Dermis blood vessel endothelial cell (primary cell): ENCODE measurements at regions not wholly inside any gene's neighbourhood (a gene's known extent, or its start where the extent isn't known, plus 50 kb on each side); places are given as distances from the start of the nearest gene placed in this dataset.

Experiments used
- DNase-seq: peaks from one replicate; pipeline ENCODE4 v3.0.0; 2010

DNA sequence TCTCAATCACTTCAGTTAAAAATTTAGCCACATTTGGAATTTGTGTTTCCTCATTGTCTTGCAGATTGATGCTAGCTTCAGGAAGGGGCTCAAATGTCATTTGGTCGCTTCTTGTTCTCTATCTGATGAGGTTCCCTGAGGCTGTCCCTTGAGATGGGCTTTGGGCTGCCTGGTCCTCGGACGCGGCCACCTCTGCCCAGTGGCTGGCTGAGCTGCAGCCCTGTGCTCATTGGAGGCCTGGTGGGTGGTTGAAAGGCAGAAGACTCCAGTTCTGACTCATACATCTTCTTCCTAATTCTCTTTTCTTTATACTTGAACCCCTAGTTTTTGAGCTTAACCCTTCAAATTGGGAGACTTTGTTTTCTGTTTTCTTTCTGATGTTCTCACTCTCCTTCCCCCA, 78.8 kb upstream of the NTRK2 start:
- DNase-seq: no peak

DNA sequence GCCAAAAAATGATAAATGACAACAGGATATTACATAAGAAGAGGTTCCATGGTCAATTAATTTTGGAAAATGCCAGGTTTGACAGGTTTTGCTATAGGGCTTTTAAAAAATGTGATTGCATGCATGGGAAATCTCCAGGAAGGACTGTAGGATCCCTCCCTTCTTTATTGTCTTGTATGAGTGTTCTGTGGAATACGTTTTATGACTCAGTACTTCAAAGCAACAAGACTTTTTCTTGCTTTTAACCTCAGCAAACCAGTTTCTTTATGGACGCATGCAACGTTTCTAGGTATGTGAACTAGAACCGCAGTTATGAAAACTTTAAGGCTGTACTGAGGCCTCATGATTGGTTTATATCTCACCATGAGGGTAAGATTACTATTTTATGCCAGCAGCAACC, 76.6 kb upstream of the NTRK2 start:
- no peak for DNase-seq

DNA sequence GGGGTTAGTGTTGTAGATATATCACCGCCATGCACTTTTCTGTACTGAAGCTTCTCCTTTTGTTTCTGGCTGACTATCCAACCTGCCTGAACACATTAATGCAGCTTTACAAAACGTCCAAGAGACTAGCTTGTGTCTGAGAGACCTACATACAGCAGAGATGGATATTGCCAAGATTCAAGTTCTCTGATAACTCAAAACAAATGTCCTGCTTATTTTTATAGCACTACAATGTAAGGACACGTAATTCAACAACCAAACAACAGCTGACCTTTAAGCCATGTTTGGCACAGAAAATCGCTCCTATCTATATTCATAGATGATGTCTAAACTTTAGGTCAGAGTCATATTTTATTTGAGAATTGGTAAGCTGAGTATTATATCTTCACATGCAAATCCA, 76.2 kb upstream of the NTRK2 start:
- DNase-seq: no peak

DNA sequence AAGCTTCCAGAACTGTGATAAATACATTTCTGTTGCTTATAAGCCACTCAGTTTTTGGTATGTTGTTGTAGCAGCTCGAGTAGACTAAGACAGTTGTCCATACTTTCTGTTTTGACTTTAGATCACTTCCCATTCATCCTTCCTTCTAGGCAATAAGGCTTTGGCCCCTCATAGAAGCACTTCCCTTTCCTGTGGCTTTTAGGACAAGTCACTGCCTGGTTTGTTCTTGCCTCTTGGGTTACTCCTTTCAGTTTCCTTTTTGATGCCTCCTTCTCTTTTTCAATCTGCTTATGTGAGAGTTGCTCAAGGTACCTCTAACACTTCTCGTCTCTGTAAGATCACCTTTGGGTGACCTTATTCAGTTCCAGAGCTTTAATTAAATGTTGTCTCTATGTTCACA, 72.4 kb upstream of the NTRK2 start:
- no peak for DNase-seq

DNA sequence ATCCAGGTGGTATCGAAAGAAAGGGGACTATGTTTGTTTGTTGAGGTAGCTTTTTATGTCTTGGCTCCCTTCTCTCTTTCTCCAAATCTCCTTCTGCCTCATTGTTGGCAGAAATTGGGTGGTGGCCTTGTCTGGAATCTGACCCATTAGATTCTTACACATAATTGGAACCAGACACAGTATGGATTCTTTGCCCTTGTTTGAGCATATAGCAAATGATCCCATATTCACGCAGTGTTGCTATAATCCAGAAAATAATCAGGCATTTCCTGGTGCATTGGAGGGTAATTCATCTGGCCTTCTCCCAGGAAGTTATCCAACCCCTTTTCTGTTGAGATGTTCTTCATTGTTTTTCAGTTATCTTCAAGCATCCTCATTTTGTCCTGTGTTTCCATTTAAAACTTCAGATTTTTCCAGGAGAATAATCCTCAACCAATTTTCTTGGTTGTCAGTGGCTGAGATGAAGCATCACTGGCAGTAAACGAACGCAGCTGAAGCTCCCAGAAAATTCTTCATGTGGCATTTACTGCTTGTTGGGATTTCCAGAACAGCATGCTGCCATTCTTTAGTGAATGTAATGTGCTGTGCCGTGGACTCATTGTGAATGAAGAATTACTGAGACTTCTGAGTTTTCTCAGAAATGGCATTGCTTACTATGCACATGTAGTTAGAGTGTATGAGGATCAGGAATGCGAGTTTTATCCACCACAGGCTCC, 70.5 kb upstream of the NTRK2 start:
- DNase-seq: no peak

DNA sequence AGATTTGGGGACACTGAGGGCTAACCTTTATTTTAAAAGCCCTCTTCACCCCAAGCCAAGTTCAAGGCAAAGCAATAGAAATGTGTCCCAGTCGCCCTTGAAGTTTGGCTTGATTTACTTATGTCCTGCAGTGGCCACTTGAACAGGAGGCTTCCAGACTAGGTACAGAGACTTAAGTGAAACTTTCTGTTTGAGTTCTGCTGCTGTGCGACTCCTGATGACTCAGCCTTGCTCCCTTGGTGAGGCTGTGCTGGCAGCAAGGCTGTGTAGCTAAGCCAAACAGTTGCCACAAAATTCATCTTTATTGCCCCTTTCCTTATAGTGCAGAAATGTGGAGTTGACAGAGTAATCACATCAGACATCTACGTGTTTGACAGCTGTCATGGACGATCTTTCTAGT, 68.8 kb upstream of the NTRK2 start:
- no peak for DNase-seq

DNA sequence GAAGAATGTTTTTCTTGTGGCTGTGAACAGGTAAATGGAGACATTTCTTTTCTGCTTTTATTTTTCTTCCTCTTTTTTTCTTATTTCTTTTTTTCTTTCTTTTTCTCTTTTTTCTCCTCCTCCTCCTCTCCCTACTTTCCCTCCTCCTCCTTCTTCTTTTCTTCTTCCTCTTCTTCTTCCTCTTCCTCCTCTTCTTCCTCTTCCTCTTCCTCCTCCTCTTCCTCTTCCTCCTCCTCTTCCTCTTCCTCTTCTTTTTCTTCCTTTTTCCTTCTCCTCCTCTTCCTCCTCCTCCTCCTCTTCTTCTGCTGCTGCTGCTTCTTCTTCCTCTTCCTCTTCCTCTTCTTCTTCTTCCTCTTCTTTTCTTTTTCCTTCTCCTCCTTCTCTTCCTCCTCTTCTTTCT, 65.3 kb upstream of the NTRK2 start:
- DNase-seq: no peak

DNA sequence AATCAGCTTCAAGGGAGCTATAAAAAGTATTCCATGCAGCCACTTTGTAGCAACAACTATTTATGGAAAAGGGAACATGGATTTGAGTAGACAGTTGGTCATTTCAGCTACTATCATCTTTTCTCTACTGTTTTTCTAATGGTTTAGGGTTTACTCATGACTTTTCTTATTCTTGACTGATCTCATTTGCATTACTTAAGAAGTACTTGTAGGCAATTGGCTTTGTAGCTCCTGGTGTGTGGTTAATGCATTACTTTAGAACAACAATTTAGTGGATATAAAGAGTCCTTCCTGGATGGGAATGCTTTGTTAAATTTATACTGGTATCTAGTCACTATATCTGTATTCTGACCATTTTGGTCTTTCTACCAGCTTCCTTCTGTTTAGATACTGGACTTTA, 59.8 kb upstream of the NTRK2 start:
- no peak for DNase-seq

DNA sequence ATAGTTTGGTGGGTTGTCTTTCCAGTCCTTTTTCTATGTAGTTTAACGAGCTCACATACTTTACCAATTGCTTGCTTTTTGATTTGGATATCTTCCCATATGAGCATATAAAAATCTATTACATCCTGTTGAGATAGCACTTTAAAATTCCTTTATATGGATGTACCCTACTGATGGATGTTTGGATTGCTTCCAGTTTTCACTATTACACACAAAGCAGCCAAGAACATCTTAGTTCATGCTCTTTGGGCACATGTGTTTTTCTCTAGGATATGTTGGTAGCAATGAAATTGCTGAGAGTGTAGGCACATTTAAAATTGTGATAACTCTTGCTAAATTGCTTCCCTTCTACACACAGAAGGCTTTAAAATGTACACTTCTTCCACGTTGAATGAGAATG, 56.1 kb upstream of the NTRK2 start:
- no peak for DNase-seq

DNA sequence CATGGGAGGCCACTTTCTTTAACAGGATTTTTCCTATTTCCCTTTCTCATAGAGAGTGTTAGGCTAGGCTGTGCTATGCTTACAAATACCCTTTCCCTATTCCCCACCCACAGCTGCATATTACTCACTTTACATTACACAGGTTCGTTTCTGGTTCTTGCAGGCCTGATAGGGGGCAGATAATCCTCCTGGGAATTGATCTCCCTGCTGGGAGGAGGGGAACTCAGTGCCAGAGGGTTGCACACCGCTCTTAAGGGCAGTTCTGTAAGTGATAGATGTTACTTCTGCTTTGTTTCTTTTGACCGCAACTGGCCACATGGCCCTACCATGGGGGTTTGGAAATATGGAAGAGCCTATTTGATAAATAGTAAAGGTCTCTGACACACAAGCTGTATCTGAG, 54.0 kb upstream of the NTRK2 start:
- DNase-seq: no peak

DNA sequence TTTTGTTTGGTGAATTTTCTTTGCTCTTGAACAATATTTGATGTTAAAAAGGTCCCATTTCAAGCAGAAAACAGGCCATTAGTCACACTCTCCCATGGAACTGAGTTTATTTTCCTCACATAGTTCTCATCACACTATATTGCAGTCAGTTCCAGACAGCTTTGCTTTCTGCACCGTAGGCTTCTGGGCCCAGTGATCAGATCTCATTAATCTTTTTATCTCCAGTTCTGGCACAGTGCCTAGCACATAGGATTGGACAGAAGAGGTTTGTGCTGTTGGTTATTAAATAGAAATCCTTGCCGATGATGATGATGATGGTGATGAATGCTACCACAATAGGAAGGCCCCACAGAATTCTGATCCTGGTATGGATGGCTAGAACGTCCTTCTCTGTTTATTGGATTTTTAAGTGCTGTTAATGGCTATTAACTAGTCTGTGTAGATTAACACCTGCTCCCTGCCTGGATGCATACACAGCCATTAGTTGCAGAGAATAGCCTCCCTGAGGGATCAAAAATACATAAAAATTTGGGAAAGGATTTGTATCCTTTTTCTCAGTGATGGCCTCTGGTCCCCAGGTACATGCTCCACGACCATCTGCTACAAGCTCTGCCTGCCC, 52.0 kb upstream of the NTRK2 start:
- no peak for DNase-seq
